CD4-positive, alpha-beta T cell treated with Interleukin-15 for 1 hour (primary cell): ENCODE measurements at regions not wholly inside any gene's neighbourhood (a gene's known extent, or its start where the extent isn't known, plus 50 kb on each side); places are given as distances from the start of the nearest gene placed in this dataset.

Experiments
- DNase-seq: peaks from one replicate; pipeline ENCODE4 v3.0.0-alpha.2; 2020

DNA sequence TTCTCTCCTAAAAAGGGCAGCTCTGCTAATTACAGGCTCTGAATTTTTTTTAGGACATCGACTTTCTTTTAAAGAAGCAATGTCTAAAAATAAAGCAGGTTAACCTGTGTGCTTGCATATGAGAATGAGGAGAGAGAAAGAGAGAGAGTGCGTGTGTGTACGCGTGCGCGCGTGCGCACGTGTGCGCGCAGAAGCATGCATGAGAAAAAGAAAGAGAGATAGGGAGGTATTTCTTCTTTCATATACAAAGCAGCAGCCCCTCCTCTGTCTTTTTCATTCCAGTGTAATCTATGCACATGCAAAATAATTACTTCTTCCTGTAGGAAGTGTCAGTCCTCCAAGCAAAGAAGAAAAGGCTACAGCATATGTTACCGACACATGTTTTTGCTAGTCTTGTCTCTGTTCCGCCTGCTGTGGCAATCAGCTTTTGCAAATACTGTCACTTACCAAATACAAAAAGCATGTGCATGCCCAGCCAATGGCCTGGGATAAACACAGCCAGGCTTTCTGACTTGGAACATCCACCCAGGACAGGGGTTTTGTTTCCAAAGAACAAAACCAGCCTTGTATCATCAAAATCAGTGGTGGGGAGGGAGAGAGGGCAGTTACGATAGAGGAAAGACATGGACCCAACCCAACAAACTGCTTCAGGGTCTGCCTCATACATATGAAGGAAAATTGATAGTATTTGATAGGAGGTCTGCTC, 252.3 kb upstream of the SLC24A2 start:
- DNase-seq, result no peak

DNA sequence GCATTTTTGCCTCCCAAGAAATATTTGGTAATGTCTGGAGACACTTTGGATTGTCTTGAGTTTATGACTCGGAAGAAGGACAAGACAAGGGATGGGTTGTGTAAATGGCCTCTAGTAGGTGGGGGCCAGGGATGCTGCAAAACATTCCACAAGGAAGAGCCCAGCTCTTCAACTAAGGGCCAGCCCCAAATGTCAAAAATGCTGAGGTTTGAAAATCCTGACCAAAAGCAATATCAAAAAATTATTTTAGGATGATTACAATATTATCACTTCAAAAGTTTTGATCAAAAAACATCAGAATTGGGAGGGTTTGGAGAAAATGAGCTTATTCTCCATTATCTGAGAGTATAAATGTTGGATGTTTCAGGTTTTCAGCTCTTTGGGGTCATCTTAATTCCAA, 248.9 kb upstream of the SLC24A2 start:
- no peak for DNase-seq

DNA sequence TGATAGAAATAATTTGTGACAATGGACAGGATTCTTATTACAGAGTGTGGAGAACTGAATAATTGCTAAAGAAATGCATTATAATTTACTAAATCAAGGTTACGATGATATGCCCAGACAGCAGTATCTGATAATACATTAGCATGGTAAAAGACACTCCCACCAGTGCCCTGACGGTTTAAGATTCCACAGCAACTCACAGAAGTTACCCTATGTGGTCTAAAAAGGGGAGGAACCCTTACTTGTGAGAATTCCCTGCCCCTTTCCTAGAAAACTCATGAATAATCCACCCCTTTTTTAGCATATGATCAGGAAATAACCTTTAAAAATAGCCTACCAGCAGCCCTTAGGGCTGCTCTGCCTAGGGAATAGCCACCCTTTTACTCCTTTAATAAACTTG, 244.7 kb upstream of the SLC24A2 start:
- no peak for DNase-seq

DNA sequence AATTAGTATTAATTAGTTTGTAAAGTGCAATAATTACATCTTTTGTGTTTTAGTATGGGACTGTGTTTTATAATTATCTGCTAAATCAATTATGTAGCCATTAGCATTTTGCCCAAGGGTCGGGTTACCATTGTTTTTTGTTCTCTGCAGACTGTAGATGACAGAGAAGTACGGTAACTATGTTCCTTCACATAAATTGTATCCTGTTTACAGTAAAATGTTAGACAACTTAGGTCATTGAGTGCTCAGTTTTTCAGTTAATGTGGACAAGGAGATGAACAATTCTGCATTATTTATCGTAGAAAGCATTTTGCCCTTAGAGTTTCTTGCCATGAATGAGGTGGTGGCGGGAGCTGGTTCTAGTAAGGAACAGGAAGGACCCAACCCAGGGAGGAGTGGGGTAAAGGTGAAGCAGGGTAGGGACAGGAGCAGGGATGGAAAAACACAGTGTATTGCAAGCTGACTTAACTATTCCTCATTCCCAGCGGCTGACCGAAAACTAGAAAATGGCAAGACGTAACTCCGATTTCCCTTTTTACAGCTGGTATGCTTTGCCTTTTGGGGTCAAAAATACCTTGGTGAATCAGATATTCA, 243.7 kb upstream of the SLC24A2 start:
- no peak for DNase-seq

DNA sequence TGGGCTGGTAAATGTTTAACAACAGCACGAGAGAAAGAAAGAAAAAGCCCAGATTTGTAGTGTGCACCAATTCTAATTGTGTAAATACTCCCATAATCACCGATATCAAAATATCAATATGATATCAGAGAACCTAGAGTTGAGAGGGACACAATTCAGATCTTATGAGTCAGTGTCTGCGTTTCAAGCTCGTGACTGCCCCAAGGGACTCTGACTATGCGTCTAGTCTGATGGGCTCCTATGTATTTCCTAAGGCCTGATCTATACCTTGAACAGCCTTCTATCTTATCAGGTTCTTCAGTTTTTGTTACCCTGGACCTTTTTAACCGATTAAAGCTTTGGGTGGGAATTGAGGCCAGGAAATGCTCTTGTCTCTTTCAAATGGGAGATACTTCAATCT, 243.0 kb upstream of the SLC24A2 start:
- no peak for DNase-seq

DNA sequence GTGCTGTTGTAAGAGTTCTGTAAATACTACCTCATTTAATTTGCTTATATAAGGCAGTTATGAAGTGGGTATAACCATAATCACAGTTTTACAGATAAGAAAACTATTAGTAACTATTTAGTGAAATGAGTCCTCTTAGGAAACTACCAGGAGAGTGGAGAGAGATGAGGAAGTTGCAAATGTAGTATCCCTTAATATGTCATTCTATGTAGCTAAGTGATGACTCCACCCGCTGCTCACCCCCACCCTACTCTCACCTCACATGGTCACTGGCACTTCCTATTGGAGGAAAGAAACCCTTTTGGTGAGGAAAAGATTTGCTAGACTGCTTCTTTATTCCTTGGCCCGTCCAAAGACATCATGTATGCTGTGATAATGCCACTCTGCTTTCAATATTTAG, 241.8 kb upstream of the SLC24A2 start:
- DNase-seq, result no peak

DNA sequence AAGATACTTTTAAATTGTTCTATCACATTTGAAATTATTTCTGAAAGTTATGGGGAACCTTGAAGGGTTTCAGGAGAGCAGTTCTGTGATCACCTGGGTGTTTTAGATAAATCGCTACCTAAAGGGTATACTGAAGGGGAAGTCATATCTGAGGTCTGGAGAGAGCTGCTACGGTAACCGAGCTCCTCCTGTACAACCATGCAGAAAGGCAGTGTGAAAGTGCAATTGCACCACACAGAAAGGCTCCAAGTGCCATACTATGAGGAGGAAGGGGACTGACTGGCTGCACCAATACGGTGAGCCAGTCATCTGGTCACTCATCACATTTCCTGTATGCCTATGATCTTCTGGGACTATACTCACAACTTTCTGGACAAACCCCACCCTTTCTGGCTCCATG, 241.4 kb upstream of the SLC24A2 start:
- no peak for DNase-seq

DNA sequence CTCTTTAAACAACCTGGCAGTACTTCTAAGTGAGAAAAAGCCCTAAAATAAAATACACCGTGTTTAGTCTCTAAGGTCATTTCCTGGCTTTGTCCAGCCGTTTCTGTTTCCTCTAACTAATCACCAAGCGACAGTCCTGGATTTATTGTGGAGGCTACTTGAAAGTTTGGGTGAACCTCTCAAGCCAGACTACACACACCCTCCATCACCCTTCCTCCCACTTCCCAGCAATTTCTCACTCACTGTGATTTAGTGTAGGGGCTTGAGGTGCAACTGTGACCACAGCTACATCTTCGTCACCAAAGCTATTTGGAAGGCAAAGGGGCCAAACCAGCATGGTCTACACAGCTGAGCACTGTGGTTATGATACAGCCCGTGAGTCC, 240.0 kb upstream of the SLC24A2 start:
- no peak for DNase-seq

DNA sequence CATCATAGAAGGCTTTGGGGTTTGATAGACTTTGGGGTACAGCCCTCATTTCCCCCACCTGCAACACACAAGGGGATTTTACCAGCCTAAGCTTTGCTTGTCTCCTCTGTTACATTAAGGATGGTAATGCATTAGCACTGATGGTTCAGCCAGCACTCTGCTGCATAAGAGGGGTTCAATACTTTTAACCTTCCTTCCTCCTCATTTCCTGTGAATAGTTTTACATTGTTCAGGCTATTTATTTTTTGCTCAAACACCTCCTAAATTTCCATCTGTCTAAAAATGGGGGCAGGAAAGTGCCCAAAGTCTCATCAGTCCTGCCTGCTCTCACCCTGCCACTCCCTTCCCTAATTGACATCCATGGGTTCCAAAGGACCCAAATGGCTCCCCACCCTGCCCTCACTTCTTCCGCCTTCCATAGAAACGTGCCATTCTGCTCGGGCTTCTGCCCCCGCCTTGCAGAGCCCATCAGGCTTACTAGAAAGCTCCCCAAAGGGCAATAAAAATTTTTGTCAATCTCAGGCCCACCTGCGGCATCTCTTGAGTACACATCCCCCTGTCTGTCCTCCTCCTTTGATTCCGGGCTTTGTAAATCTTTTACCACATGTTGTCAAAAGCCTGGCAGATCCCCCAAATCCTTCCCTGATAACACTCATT, 239.5 kb upstream of the SLC24A2 start:
- no peak for DNase-seq

DNA sequence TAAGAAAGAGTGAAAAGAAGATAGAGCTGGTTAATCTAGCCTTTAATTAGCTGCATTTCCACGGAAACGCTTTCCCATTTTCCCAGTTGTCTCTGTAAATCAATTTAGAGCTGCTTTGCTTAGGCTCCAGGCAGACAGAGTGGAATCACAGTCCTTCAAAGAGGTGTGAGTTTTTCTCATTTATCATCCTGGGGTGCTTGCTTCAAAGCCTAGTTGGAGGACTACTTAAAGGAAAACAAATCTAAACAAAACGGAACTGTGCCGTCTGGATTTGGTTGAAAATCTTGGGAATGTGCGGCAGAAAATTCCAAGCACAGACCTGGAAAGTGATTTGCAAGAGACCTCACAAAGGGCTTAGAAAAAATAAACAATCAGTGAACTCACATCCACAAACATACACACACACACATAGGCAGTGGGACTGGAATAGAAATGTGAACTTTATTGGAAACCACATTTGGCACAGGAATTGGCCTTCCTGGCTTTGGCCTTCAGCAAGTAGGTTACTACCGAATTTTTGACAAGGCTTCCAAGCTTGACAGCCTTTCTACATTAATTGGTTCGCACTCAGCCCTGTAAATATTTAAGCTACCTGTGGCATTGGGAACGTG, 235.2 kb upstream of the SLC24A2 start:
- DNase-seq, result no peak

DNA sequence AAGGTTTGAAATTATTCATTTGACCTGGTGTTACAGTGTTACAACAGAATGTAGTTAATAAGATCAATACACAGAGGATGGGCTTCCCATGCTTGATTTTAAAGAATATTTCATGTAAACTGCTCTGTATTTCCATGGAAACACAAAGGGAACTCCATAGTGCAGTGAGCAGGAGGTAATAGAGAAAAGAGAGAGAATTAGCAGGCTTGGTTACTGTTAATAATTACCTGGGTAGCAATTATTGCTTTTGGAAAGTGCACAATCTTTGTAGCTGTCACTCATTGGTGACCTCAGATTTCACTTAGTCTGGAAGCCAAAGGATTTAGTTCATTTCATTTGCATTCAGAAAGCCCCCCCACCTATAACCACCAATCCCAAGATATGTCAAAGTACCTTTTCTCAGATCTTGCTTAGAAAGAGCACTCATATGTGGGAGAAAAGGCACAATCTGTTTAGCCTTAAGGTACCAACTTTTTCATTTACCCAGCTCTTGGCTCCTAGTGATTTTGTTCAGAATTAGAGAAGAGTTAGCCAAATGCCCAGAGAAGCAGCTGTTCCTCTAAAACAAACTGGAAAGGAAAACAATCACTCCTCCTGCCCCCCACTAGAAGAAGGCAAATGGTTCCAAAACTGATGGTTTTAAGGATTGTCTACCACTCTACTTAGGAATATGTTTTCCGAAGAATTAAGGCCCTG, 234.5 kb upstream of the SLC24A2 start:
- no peak for DNase-seq

DNA sequence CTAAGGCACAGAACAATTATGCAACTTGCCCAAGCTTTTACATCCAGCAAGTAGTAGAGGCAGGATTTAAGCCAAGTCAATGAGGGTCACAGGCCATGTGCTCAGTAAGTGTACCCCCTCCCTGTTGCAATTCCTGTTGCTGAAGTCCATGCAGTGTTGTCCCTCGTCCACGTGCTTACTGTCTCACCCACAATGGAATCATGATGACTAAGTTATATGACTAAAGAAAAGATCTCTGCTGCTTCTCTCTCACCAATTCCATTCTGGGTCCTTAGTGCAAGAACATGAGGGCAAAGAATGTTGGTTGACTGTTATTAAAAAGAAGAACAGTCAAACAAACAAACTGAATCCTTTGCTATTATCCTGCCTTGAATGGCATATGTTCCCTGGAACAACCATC, 233.6 kb upstream of the SLC24A2 start:
- no peak for DNase-seq

DNA sequence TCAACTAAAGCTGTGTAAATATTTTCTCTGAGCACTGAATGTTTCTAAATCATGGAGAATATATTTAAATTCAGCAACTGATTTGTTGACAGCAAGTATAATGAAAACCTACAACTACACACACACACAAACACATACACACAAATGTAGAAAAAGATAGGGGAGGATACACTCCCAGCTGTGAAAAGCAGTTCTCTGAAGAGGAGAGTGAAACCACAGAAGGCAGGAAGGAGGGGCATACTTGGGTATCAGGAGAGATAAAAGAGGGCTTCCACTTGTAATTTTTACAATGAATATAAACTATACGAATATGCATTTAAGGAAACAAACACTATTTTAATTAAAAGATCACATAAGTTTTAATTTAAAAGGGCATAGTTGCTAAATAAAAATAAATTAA, 227.8 kb upstream of the SLC24A2 start:
- DNase-seq, result no peak

DNA sequence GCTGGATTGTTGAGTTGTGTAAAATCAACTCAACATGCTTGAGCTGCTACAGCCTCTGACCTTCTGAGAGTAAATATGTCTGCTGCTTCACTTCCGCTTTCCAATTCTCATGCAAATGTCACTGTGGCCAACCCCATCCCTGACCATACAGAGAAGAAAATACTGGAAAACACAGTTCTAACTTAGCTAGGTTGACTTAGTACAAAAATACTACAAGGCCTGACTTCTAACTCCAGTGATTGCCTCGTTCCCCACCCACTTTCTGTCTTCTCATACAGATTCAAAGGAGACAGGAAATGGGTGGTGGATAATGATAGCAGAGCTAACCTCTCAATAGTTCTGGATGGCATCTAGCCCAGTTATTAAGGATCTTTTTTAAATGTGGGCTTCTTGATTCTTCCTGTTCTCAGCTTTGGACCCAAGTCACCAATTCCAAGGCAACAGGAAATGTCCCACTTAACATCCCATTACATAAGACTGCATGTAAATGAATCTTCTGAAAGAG, 226.6 kb upstream of the SLC24A2 start:
- no peak for DNase-seq

DNA sequence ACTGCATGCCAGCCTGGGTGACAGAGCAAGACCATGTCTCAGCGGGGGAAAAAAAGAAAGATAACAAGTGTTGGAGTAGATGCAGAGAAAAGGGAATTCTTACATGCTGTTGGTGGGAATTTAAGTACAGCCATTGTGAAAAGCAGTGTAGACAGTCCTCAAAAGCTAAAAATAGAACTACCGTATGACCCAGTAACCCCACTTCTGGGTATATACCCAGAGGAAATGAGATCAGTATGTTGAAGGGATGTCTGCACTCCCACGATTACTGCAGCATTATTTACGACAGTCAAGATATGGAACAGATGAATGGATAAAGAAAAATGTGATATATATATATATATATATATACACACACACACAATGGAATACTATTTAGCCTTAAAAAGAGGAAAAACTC, 225.3 kb upstream of the SLC24A2 start:
- DNase-seq, result no peak

DNA sequence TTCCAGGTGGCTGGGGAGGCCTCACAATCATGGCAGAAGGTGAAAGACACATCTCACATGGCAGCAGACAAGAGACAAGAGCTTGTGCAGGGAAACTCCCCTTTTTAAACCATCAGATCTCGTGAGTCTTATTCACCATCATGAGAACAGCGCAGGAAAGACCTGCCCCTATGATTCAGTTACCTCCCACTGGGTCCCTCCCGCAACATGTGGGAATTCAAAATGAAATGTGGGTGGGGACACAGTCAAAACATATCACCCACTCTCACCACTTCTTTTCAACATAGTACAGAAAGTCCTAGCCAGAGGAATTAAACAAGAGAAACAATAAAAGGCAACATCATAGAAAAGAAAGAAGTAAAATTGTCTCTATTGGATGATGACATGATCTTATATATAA, 223.4 kb upstream of the SLC24A2 start:
- no peak for DNase-seq

DNA sequence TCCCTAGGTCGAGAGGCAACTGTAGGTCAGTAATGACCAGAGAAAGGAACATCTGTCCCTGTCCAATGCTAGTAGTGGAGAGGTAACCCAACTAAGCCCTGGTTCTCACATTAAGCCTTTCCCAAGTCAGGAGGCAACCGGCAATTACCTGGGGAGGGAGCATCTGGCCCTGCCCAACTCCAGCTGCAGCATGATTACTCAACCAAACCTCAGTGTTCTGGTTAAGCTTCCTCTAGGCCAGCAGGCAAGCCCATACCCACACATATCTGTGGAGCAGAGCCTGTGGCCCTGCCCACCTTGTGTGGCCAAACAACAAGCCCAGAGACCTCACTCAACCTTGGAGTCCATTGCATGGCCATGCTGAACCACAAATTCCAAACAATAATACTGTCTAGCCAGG, 220.8 kb upstream of the SLC24A2 start:
- no peak for DNase-seq

DNA sequence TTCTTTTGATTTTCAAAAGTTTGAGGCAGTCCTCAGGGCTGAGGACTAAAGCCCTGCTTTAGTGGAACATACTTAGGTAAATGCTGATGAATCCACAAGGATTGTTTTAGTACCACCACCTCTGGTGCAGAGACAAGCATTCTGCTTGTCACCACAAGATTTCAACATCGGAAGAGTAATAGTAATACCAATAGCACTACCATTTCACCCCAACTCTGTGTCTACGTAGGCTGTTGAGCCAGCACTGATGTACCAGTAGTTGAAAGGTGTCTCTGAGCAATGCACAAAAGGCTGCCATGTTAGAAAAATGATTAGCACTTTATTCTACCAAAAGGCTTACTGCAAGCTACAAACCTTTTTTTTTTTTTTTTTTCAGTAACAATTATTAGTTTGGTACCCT, 213.2 kb upstream of the SLC24A2 start:
- DNase-seq, result no peak

DNA sequence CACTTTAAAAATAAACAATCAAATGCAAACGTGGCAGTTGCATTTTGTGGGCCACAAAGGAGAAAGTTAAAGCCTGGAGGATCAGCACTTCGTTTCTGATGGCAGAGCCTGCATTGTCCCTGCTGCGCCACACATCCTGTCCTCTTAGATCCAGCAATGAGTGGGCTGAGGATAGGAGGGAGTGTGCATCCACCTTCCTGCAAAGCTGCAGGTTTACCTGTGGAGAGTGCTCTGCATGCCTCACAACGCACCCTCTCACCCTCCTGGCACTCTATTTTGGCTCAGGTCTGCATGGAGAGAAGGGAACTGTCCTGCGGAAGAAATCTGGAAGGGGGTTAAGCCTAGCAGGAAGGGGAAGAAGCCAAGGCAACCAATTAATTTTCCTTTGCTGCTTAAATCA, 212.2 kb upstream of the SLC24A2 start:
- DNase-seq, result no peak

DNA sequence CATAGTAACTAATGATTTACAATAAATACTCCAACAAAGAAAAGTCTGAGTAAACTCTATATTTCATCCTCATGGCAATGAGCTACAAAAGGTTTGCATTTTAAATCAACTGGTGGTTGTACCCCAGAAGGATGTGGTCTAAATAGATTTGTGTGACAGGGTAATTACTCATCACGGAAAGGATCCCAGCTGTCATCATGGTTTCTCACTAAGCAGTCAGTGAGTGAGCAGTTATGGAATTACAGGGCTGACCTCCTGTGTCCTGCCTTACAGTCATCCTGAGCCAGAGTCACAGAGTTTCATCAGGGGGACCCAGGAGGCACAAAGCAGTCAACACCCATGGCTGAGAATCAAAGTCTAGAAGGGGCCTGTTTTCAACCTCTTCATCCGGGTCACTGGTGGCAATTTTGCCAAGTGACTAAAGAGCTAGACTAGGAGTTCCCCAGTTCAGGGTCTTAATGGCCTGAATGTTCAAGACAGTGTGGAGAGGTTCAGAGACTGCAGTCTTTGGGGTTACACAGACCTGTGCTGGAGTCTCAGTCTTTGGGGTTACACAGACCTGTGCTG, 210.7 kb upstream of the SLC24A2 start:
- DNase-seq, result no peak

DNA sequence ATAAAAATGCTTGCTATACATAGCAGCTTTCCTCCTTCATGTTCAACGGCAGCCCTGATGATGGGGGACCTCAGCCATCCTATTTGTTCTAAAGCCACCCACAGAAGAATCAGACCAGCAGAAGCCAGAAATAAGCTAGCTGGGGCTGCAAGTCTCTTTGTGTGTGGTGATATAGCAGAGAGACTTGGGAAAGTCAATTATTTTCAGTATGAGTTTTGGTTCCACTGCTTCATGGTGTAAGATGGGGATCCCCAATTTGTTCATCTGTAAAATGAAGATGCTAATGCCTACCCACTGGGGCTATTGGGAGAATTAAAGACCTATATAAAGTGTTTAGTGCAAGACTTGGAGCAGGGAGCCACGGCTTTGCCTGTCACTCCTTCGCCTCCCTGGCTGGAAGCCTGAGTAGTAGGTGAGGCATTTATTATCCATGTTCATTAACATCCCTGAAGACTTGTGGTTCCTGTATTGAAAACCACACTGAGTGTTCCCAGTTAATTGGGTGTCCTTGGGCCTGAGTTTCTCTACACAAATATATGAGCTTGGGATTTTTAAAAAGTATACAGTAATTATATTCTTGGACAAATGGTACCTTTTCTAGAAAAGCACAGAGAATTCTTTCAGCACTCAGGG, 210.1 kb upstream of the SLC24A2 start:
- DNase-seq, result no peak

DNA sequence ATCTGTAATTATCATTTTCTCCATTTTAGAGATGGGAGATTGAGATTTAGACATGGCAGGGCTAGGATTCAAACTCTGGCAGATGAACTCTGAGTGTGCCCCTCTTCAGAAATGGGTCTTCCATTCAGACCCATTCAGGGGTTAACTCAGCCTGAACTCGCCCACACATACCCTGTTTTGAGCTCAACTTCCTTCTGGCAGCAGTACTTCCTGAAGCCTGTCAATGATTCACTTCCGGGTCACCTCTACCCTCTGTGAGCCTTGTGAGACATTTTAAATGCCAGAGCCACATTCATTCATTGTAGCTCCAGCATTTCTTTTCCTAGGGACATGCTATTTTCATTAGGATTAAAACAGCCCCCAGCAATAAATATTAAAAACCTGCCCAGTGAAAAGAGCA, 209.3 kb upstream of the SLC24A2 start:
- DNase-seq, result no peak

DNA sequence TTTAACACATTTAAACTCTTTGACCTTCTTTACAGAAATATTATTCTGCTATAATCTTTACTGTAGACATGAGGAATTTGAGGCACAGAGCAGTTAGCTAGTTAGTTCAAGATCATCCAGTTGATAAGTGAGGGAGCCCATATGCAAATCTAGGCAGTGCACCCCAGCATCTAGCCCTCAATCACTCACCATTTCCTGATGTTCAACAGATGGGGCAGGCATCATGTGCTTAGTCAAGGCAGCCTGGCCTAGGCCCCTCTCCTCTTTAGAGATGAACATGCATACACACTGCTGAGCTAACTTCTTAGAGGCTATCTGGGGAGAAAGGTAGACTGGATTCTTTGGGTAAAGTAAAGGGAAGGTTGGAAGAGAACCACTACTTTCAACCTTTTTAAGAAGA, 206.8 kb upstream of the SLC24A2 start:
- no peak for DNase-seq
